ENCODE measurements at regions not wholly inside any gene's neighbourhood (a gene's known extent, or its start where the extent isn't known, plus 50 kb on each side); places are given as distances from the start of the nearest gene placed in this dataset.

- Histone ChIP-seq H3K18ac (ENCODE audit: low read length) (peak overlapping the region; percentile 97), H3K4me3 (ENCODE audit: low read length in 2 of 2) (peak overlapping the region; percentile 42 to 79), H3K23ac (ENCODE audit: low read depth, low read length, poor library complexity) (no peak overlapping the region), H4K91ac (ENCODE audit: low read depth, low read length, poor library complexity) (peak overlapping the region; percentile 64), H3K9me3 (replicated peaks in 1 of 2; ENCODE audit: control insufficient read depth in 2 of 2, insufficient read depth in 1 of 2, low read depth in 1 of 2, low read length in 2 of 2) (no peaks in the 10 kb centered on the region), H3K9ac (ENCODE audit: low read depth, low read length, poor library complexity) (peak overlapping the region; percentile 75), H2AFZ (ENCODE audit: low read length) (peak overlapping the region; percentile 85), H3K27me3 (ENCODE audit: control insufficient read depth in 3 of 3, insufficient read depth in 3 of 3, low read depth in 1 of 3, low read length in 3 of 3) (no peaks in the 10 kb centered on the region), H3K4me1 (ENCODE audit: control insufficient read depth in 2 of 2, insufficient read depth in 1 of 2, low read depth in 1 of 2, low read length in 2 of 2) (peaks cover 23 to 28% of the 10 kb centered on the region in 2 donors), H3K79me1 (ENCODE audit: low read depth, low read length) (no peaks in the 10 kb centered on the region), H2BK5ac (ENCODE audit: low read length) (peak overlapping the region; percentile 71), H2AK5ac (ENCODE audit: low read depth, low read length) (peak overlapping the region; percentile 2), H3K4me2 (ENCODE audit: insufficient read depth, low read length, poor library complexity, severe bottlenecking) (peak overlapping the region; percentile 92), H2BK120ac (ENCODE audit: low read depth, low read length) (peak overlapping the region; percentile 40), H3K4ac (ENCODE audit: low read length) (peak overlapping the region; percentile 80), H4K8ac (ENCODE audit: low read depth, low read length) (no peak overlapping the region), H3K14ac (ENCODE audit: low read length) (no peak overlapping the region), H3K36me3 (replicated peaks in 1 of 2; ENCODE audit: control insufficient read depth in 2 of 2, insufficient read depth in 2 of 2, low read length in 2 of 2) (no peaks in the 10 kb centered on the region), H3K27ac (replicated peaks; ENCODE audit: low read length) (peak overlapping the region; percentile 97), H2BK15ac (ENCODE audit: low read length) (peak overlapping the region; percentile 20), H2BK12ac (ENCODE audit: low read length) (peak overlapping the region; percentile 64)
- no CpG with 5 or more reads among the region's 20 CpGs for WGBS, 2 donors (ENCODE audit: extremely low coverage in 2 of 2, insufficient read length in 2 of 2, insufficient replicate concordance in 1 of 2)
- DNase-seq (ENCODE audit: low spot score), result peak; percentile 96
These were observed 373.5 kb downstream of the RPS24 start for GRCh38 chr10:78407009-78407711.

DNA sequence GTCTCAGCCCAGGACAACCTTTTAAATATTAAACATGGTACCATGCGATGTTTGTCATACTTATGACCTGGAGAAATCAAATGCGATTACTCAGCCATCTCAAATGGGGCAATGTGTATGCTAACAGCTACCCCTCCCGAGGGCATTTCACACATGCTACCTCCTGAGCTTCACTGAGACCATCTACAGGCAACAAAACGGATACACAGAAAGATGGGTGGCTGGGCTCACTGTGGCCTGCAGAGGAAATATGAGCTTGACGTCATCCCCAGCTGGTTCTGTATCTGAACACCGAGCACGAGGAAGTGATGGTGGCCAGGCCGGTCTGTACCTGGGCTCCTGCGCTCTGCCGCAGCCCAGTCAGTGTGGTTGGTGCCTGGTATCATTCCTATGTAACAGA is 374.3 kb downstream of the RPS24 start:
- H4K91ac ChIP-seq (ENCODE audit: low read depth, low read length, poor library complexity), result peak overlapping the region; percentile 82
- H3K23ac ChIP-seq (ENCODE audit: low read depth, low read length, poor library complexity), result no peak overlapping the region
- no peak overlapping the region for H2BK12ac ChIP-seq (ENCODE audit: low read length)
- no peak overlapping the region for H4K8ac ChIP-seq (ENCODE audit: low read depth, low read length)
- H2AK5ac ChIP-seq (ENCODE audit: low read depth, low read length), result peak overlapping the region; percentile 2
- no CpG with 5 or more reads among the region's 10 CpGs for WGBS, 2 donors (ENCODE audit: extremely low coverage in 2 of 2, insufficient read length in 2 of 2, insufficient replicate concordance in 1 of 2)
- no peak overlapping the region for H2BK120ac ChIP-seq (ENCODE audit: low read depth, low read length)
- no peaks in the 10 kb centered on the region for H3K27me3 ChIP-seq (ENCODE audit: control insufficient read depth in 3 of 3, insufficient read depth in 3 of 3, low read depth in 1 of 3, low read length in 3 of 3)
- H2BK5ac ChIP-seq (ENCODE audit: low read length), result peak overlapping the region; percentile 71
- H3K4me2 ChIP-seq (ENCODE audit: insufficient read depth, low read length, poor library complexity, severe bottlenecking), result no peak overlapping the region
- no peaks in the 10 kb centered on the region for H3K36me3 ChIP-seq (replicated peaks in 1 of 2; ENCODE audit: control insufficient read depth in 2 of 2, insufficient read depth in 2 of 2, low read length in 2 of 2)
- H3K27ac ChIP-seq (replicated peaks; ENCODE audit: low read length), result peak overlapping the region; percentile 97
- no peak overlapping the region for H3K4me3 ChIP-seq (ENCODE audit: low read length in 2 of 2)
- no peak overlapping the region for H2AFZ ChIP-seq (ENCODE audit: low read length)
- H3K4me1 ChIP-seq (ENCODE audit: control insufficient read depth in 2 of 2, insufficient read depth in 1 of 2, low read depth in 1 of 2, low read length in 2 of 2), result peaks cover 22 to 23% of the 10 kb centered on the region in 2 donors
- H3K14ac ChIP-seq (ENCODE audit: low read length), result no peak overlapping the region
- peak overlapping the region; percentile 24 for H2BK15ac ChIP-seq (ENCODE audit: low read length)
- H3K79me1 ChIP-seq (ENCODE audit: low read depth, low read length), result no peaks in the 10 kb centered on the region
- H3K9ac ChIP-seq (ENCODE audit: low read depth, low read length, poor library complexity), result no peak overlapping the region
- H3K18ac ChIP-seq (ENCODE audit: low read length), result peak overlapping the region; percentile 80
- H3K9me3 ChIP-seq (replicated peaks in 1 of 2; ENCODE audit: control insufficient read depth in 2 of 2, insufficient read depth in 1 of 2, low read depth in 1 of 2, low read length in 2 of 2), result no peaks in the 10 kb centered on the region
- no peak overlapping the region for H3K4ac ChIP-seq (ENCODE audit: low read length)
- no peak for DNase-seq (ENCODE audit: low spot score)

- Histone ChIP-seq H3K9ac (ENCODE audit: low read depth, low read length, poor library complexity) (no peak overlapping the region), H3K4me1 (ENCODE audit: control insufficient read depth in 2 of 2, insufficient read depth in 1 of 2, low read depth in 1 of 2, low read length in 2 of 2) (peaks cover 20 to 23% of the 10 kb centered on the region in 2 donors), H3K23ac (ENCODE audit: low read depth, low read length, poor library complexity) (no peak overlapping the region), H3K18ac (ENCODE audit: low read length) (peak overlapping the region; percentile 81), H3K27me3 (ENCODE audit: control insufficient read depth in 3 of 3, insufficient read depth in 3 of 3, low read depth in 1 of 3, low read length in 3 of 3) (no peaks in the 10 kb centered on the region), H3K27ac (replicated peaks; ENCODE audit: low read length) (no peak overlapping the region), H3K79me1 (ENCODE audit: low read depth, low read length) (no peaks in the 10 kb centered on the region), H4K91ac (ENCODE audit: low read depth, low read length, poor library complexity) (peak overlapping the region; percentile 4), H3K9me3 (replicated peaks in 1 of 2; ENCODE audit: control insufficient read depth in 2 of 2, insufficient read depth in 1 of 2, low read depth in 1 of 2, low read length in 2 of 2) (no peaks in the 10 kb centered on the region), H3K4me2 (ENCODE audit: insufficient read depth, low read length, poor library complexity, severe bottlenecking) (no peak overlapping the region), H2BK120ac (ENCODE audit: low read depth, low read length) (peak overlapping the region; percentile 50), H2BK15ac (ENCODE audit: low read length) (peak overlapping the region; percentile 79), H3K36me3 (replicated peaks in 1 of 2; ENCODE audit: control insufficient read depth in 2 of 2, insufficient read depth in 2 of 2, low read length in 2 of 2) (no peaks in the 10 kb centered on the region), H3K4me3 (ENCODE audit: low read length in 2 of 2) (no peak overlapping the region), H3K14ac (ENCODE audit: low read length) (peak overlapping the region; percentile 10), H3K4ac (ENCODE audit: low read length) (peak overlapping the region; percentile 10), H2AK5ac (ENCODE audit: low read depth, low read length) (peak overlapping the region; percentile 88), H4K8ac (ENCODE audit: low read depth, low read length) (no peak overlapping the region), H2BK5ac (ENCODE audit: low read length) (peak overlapping the region; percentile 60), H2AFZ (ENCODE audit: low read length) (peak overlapping the region; percentile 26), H2BK12ac (ENCODE audit: low read length) (peak overlapping the region; percentile 5)
- no CpG with 5 or more reads among the region's 12 CpGs for WGBS, 2 donors (ENCODE audit: extremely low coverage in 2 of 2, insufficient read length in 2 of 2, insufficient replicate concordance in 1 of 2)
- no peak for DNase-seq (ENCODE audit: low spot score)
These were observed 375.2 kb downstream of the RPS24 start for GRCh38 chr10:78408671-78409472.

All from neuronal stem cell (in vitro differentiated cells).